ENCODE measurements at regions not wholly inside any gene's neighbourhood (a gene's known extent, or its start where the extent isn't known, plus 50 kb on each side); places are given as distances from the start of the nearest gene placed in this dataset.
A peak's percentile ranks its signal among the peaks of the same experiment; 100 is the strongest.

- DNase-seq, result no peak
These were observed 1264.2 kb downstream of the OTOL1 start for GRCh38 chr3:162760789-162761188.

- no peak for DNase-seq
These were observed 1267.6 kb downstream of the OTOL1 start for GRCh38 chr3:162764051-162764807.

GRCh38 chr3:162764808-162765071 is 1268.1 kb downstream of the OTOL1 start:
- DNase-seq, result peak; percentile 1

- no peak for DNase-seq
These were observed 1268.9 kb downstream of the OTOL1 start for GRCh38 chr3:162765524-162765923.

- DNase-seq, result no peak
These were observed 1273.0 kb downstream of the OTOL1 start for GRCh38 chr3:162769564-162769963.

GRCh38 chr3:162770551-162770950 is 1273.9 kb downstream of the OTOL1 start:
- no peak for DNase-seq

GRCh38 chr3:162774613-162775100 is 1278.0 kb downstream of the OTOL1 start:
- DNase-seq, result no peak

GRCh38 chr3:162776148-162776547 is 1279.5 kb downstream of the OTOL1 start:
- DNase-seq, result no peak

GRCh38 chr3:162777118-162777517 is 1280.5 kb downstream of the OTOL1 start:
- DNase-seq, result no peak

GRCh38 chr3:162780313-162780712 is 1283.7 kb downstream of the OTOL1 start:
- DNase-seq, result peak; percentile 18

- DNase-seq, result no peak
These were observed 1303.3 kb downstream of the OTOL1 start for GRCh38 chr3:162799910-162800309.

- DNase-seq, result no peak
These were observed 1305.8 kb downstream of the OTOL1 start for GRCh38 chr3:162802228-162802965.

GRCh38 chr3:162810776-162811175 is 1314.2 kb downstream of the OTOL1 start:
- no peak for DNase-seq

- no peak for DNase-seq
These were observed 1346.1 kb downstream of the OTOL1 start for GRCh38 chr3:162842549-162843216.

- no peak for DNase-seq
These were observed 1349.3 kb downstream of the OTOL1 start for GRCh38 chr3:162845918-162846317.

GRCh38 chr3:162847511-162847910 is 1350.9 kb downstream of the OTOL1 start:
- DNase-seq, result no peak

- no peak for DNase-seq
These were observed 1367.0 kb downstream of the OTOL1 start for GRCh38 chr3:162863579-162863978.

- no peak for DNase-seq
These were observed 1368.9 kb downstream of the OTOL1 start for GRCh38 chr3:162865466-162865865.

- DNase-seq, result no peak
These were observed 1382.5 kb downstream of the OTOL1 start for GRCh38 chr3:162879021-162879562.

GRCh38 chr3:162884373-162884772 is 1387.8 kb downstream of the OTOL1 start:
- DNase-seq, result no peak

GRCh38 chr3:162892921-162893793 is 1396.5 kb downstream of the OTOL1 start:
- DNase-seq, result no peak

- no peak for DNase-seq
These were observed 1400.7 kb downstream of the OTOL1 start for GRCh38 chr3:162897291-162897690.

Data from dermis blood vessel endothelial cell (primary cell).